Stimulated activated CD4-positive, alpha-beta T cell treated with anti-CD3 and anti-CD28 coated beads, Interleukin-4, amount 100 ng/mL, for 4 hours (primary cell): ENCODE measurements at regions not wholly inside any gene's neighbourhood (a gene's known extent, or its start where the extent isn't known, plus 50 kb on each side); places are given as distances from the start of the nearest gene placed in this dataset.
"Not testable (repeated sequence)": the region's sequence is repeated elsewhere in the genome, so short reads cannot be mapped to it uniquely, and the experiment has no call there.

Experiments
- DNase-seq, 2 experiments: peaks; one replicate each; pipeline ENCODE4 v3.0.0-alpha.2; 2020

DNA sequence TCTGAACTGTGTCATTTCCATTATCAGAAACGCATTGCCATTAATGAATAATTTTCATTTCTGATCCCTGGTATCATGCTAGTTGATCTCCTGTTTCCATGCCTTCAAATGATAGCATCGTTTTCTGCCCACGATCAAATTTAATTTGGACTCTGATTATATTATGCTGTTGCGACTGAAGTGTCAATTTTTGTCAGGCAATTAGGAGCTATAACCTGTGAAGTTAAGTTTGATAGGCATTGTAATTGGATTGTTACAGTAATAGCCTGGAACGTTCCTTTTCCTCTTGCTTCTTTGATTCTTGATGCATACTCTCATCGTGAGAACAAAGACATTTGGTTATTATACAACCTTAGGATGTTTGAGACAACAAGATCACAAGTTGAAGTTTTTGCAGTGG lies 356.3 kb downstream of the VRK1 start:
- DNase-seq, result no peak

DNA sequence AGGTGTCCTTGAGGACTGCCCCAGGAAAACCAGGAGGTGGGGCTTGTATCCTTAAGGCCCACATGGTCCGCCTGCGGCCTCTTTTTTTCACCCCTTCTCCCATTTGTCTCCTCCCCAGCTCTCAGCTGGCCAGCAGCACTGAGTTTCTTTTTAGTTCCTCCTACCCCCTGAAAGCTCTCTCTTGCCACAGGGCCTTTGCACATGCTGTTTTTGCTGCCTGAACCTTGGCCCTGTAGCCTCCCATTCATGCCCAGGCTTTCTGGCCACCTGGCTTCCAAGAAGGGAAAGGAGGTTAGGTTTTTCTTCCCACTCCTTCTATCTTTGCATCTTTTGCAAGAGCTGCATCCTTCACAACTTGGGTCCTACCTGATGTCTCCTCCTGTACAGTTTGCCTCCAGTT lies 358.1 kb downstream of the VRK1 start:
- no peak for DNase-seq

DNA sequence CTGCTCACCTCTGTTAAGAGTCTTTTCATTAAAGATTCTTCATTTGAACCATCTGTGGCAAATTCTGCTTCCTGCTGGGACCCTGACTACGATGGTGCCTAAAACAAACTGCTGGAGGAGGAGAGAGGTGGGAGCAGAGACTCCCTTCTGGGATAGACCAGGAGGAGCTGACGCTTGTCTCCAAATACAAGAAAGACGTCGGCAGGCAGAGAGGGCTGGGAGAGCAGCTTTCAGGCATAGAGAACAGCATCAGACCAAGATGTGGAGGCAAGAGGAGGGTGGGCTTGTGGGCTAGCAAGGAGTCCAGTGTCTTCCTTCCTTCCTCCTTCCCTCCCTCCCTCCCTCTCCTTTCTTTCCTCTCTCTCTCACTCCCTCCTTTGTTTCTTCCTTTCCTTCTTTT lies 358.6 kb downstream of the VRK1 start:
- no peak for DNase-seq

DNA sequence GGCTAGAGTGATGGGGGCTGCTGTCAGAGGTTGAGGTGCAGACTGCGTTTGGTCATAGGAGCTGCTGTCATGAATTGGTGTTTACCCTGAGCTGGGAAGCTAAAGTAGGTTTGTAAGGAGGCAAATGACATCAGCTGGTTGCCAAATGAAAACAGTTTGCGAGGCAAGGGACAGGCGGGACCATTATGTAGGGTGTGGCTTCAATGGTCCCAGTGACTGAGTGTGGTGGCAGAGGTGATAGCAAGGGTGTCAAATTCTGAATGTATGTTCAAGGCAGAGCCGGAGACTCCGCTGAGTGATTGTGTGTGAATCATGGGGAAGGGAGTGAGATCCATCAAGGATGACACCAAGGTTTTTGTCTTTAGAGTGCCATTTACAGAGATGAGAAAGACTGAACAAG lies 359.5 kb downstream of the VRK1 start:
- no peak for DNase-seq

DNA sequence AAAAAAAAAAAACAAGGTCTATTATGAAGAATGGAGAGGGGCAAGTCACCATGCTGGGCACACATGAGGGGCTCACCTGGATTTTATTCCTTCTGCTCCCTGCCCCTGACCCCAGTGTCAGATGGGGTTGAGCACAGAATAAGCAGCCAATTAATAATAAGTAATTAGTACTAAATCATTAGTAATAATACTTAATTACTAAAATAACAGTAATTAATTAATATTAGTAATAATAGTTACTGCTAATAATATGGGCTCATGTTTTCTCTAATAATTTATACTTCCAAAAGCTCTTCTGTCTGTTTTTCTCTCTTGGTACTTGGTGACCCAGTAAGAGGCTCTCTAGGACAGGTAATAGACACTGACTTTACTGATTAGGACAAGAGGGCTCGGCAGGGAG lies 360.9 kb downstream of the VRK1 start:
- no peak for DNase-seq

DNA sequence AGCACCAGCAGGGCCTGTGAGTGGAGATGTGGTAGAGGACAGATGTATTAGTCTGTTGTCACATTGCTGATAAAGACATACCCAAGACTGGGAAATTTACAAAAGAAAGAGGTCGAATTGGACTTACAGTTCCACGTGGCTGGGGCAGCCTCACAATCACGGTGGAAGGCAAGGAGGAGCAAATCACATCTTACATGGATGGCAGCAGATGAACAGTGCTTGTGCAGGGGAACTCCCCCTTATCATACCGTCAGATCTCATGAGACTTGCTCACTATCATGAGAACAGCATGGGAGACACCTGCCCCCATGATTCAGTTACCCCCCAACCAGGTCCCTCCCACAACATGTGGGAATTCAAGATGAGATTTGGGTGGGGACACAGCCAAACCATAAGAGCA lies 361.9 kb downstream of the VRK1 start:
- DNase-seq, result no peak

DNA sequence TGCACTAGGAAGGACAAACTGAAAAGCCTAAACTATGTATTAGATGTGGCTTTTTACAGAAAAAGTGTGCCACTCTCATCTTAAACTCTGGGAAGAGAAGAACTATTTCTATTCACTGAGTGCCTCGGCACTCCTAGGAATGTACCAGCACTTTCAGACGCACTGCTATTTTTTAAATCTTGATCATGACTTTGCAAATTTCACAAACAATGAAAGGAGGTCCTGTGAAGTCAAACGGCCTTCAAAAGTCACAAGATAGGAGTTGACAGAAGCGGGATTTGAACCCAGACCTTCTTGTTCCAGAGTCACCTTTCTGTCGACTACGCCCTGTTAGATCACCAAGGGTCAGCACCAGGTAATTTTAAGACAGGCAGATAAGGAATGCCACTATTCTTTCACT lies 365.4 kb downstream of the VRK1 start:
- DNase-seq, result no peak

DNA sequence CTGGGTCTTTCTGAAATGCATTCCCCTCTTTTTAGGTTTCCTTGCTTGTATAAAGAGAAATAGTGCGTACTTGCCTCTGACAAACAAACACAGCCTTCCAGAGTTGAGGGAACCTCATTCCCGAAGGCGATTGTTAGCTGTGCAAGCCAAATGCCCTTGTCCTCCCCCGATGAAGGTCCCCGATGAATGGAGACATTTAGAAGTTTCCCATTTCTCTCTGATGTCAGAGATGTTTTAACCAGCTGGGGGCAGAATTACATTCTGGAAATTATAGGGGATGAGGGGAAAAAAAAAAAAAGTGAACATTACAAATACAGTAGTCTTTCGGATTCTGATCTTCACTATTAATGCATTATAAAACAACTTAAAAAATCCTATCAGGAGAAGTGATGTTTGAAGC lies 366.8 kb downstream of the VRK1 start:
- DNase-seq, result no peak

DNA sequence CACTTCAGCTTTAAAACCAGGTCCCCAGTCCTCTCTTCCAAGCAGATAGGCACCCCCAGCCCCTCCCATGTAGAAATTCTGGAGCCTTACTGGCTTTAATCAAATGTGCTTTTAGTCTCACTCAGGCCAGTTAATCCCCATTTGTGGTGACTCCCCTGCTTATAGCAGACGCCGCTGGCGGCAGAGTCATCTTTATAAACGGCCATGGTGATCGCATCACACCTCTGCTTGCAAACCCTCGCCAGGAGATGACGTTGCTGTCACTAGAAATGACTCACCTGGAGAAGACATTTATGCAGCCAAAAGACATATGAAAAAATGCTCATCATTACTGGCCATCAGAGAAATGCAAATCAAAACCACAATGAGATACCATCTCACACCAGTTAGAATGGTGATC lies 369.3 kb downstream of the VRK1 start:
- no peak for DNase-seq

DNA sequence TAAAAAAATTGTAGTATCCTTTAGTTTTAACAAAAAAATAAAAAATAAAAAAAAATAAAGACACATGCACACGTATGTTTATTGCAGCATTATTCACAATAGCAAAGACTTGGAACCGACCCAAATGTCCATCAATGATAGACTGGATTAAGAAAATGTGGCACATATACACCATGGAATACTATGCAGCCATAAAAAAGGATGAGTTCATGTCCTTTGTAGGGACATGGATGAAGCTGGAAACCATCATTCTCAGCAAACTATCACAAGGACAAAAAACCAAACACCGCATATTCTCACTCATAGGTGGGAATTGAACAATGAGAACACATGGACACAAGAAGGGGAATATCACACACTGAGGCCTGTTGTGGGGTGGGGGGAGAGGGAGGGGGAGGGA lies 370.4 kb downstream of the VRK1 start:
- DNase-seq, result not testable (repeated sequence)

DNA sequence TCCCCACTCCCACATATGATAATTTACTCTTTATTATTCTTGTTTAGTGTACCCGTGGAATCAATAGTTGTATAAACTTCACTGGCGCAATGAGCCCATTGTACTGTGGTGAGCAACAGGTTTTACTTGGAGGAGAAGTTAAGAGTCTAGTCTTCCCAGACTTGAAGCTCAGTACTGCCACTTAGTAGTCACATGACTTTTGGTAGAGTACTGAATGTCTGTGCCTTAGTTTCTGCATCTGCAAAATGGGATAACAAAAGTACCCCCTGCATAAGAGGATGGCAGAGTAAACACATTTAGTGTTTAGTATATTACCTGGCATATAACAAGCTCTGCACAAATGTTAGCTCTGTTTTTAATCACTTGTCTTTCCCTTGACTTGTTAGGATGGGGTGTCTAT lies 375.5 kb downstream of the VRK1 start:
- DNase-seq, result no peak

DNA sequence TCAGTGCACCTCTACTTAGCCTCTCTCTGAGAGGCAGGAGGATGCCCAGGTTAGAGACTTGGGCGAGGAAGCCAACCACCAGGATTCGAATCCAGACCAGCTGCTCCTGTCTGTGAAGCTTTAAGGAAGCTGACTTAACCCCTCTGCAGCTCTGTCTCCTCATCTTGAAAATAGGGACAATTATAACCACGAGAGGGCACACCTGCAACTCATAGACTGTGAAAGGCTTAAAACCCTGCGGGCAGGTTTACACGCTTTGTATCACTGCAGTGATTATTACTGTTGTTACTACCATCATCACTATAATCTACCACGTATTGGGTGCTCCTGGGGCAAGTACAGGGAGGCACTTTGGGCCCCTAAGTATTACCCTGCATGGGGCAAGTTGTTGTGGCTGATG lies 379.8 kb downstream of the VRK1 start:
- peak in 1 of 2 experiments; percentile 34 for DNase-seq

DNA sequence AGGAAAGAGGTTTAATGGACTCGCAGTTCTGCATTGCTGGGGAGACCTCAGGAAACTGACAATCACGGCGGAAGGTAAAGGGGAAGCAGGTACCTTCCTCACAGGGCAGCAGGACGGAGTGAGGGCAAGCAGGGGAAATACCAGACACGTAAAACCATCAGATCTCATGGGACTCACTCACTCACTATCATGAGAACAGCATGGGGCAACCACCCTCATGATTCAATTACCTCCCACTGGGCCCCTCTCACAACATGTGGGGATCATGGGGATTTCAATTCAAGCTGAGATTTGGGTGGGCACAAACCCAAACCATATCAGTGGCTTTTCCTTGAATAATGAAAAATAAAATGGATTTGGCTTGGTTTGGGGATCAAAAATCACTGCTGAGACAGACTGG lies 380.5 kb downstream of the VRK1 start:
- no peak for DNase-seq

DNA sequence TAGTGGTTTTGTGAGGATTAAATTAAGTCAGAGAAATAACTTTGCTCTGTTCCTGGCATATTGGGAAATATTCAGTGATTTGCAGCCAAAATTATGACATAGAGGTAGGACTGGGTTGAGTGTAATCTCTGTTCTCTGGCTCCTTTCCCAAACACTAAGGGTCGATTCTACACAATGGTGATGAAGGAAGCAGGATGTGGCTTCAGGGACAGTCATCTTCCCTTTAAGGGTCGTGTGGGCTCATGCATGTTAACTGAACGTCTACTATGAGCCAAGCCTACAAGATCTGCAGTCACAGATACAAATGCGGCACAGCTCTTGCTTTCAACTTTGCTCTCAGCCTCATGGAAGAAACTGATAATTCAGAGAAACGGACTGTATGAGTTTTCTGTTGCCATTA lies 381.6 kb downstream of the VRK1 start:
- DNase-seq, result no peak

DNA sequence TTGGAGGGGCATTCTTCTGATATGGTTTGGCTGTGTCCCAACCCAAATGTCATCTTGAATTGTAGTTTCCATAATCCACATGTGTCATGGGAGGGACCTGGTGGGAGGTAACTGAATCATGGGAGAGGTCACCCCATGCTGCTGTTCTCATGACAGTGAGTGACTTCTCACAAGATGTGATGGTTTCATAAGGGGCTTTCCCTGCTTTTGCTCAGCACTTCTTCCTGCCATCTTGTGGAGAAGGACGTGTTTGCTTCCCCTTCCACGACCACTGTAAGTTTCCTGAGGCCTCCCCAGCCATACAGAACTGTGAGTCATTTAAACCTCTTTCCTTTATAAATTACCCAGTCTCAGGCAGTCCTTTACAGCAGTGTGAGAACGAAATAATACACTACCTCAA lies 382.4 kb downstream of the VRK1 start:
- DNase-seq, result peak in 1 of 2 experiments; percentile 39

DNA sequence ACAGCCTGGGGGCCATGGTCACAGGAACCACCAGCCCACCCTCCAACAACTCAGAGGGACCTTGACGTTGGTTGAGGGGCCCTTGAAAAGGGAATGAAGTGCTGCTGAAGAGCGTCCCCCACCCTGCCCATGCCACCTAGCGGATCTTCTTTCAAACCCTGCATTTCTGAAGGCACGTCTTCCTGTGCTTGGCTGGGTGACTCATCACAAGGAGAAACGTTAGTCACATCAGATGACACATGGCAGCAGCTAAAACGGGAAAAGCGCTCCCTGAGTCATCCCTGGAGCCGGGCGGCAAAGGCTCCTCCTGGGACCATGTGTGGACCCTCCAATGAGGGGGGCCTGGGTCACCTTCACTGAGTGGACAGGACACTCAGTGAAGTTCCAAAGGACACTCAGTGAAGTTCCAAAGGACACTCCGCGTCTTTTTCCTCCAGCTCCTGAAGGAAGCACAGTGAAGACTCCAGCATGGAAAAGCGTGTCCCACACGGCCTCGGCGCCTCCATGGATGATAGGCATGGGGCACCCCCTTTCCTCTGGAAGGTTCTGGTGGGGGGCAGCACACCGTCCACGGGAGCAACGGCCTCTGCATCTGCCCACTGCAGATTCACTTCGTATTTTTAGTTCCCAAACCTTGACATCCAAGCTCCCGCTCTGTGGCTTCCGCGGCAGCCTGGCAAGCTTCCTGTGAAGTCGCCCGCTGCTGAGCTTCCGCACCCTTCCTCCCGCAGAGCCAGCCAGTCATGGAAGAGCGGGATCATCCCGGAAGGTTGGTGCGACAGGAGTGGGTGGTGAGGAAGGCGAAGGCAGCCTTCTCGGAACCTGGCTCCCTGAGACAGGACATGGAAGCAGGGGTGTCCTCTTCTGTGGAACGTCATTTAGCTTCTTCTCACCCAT lies 383.4 kb downstream of the VRK1 start:
- peak in 1 of 2 experiments; percentile 20 for DNase-seq

DNA sequence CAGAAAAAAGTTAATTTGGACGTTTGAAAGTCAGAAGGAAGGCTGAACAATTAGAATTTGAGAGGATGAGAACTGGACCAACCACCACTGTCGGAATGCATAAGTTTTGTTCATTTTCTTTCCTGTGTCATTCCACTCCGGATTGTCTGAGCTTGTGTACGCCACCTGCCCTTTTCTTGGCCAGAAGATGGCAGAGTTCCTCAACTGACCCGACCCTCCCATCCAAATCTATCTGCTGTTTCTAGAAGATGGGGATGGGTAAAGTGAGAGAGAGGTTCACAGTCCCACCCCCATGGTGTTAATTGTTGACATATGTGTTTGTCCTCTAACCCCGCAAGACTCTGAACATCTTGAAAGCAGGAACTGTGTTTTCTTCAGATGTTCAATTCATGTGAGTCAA lies 388.0 kb downstream of the VRK1 start:
- DNase-seq, result peak in 1 of 2 experiments; percentile 11

DNA sequence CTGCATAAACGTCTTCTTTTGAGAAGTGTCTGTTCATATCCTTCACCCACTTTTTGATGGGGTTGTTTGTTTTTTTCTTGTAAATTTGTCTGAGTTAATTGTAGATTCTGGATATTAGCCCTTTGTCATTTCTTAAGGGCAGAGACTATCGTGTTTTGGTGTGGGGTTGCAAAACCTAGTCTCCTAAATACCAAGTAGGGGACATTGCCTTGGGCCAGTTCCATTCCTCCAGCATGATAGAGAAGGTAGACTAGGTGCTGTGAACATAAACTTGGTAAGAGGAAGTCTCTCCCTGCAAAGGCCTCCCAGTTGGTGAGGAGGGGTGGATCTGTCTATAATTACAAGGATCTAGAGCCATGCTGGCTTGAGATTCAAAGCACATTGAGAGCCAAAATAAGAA lies 390.7 kb downstream of the VRK1 start:
- DNase-seq, result no peak

DNA sequence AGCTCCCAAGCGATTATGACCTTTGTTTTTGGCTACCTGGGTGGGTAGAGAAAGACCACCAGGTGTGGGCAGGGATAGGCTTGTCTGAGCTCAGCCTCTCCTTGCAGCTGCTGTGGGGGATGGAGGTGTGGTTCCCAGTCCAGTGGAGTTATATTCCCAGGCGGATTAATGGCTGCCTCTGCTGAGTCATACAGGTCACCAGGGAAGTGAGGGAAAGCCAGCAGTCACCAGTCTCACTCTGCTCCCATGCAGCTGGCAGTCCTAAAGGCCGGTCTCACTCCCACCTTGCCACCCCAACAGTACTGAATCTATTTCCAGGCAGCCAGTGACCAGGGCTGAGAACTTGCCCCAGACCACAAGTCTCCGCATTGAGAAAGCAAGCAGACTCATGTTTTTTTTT lies 399.2 kb downstream of the VRK1 start:
- DNase-seq, result no peak

DNA sequence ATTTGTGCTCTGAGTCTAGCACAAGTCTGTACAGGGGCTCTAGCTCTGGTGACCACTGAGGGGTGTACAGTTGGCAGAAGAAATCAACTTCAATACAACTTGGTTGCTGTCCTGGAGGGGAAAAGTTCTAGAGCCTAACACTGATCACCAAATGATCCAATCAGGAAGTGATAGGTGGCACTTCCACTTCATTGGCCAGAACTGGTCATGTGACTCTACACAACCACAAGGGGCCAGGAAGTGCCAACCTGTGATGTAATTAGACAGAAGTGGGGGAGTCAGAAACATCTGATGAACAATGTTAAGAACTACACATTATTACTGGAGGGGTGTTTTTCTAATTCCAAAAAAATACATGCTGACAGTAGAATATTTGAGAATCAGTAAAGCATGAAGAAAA lies 401.6 kb downstream of the VRK1 start:
- no peak for DNase-seq

DNA sequence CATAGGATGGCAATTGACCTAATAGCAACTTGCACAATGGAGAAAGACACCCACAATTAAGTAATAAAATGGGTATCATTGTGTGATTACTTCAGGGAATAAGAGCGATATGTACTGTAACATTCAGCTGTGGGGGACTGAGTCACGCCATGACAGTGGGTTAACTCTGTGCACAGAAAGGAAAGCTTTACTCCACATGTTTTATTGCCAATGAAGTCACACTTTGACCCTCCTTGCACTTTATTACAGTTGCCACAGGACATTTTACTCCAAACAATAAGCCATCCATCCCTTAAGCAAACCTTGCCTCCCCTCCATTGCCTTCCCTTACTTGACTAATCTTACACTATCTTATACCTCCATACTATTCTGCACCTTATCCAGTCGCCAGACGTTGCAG lies 403.1 kb downstream of the VRK1 start:
- DNase-seq, result no peak

DNA sequence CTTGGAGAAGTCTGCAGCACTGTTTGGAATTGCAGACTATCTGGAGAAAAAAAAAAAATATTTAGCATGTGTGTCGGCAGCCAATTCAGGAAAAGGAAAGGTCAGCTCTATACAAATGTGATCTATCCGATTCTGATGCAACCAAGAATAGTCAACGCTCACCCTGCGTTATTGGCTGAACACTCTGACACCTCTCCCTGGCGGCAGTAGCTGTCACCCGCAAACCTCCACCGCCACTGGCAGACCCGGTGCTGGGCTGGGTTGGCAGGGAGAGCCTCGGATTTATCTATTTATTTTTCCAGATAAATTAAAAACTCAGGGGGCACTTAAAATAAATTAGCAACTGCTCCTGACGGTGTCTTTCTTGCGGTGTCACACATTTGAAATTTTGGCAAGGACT lies 409.7 kb downstream of the VRK1 start:
- DNase-seq, result no peak

DNA sequence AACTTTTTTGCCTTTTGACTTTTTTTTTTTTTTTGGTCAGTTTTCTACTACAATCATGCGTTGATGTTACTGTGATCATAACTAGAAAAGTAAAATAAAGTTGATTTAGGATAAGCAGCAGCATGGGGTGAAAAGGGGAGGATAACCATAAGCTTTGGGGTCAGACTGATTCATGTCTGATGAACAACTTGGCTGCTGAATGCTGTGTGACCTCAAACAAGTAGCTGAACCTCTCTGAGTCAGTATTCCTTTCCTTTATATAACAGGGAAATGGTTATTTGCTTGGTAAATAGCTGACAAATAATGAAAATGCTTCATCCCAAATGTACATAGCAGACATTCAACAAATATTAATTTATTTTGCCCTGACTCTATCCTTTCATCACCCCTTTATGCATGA lies 413.0 kb downstream of the VRK1 start:
- no peak for DNase-seq

DNA sequence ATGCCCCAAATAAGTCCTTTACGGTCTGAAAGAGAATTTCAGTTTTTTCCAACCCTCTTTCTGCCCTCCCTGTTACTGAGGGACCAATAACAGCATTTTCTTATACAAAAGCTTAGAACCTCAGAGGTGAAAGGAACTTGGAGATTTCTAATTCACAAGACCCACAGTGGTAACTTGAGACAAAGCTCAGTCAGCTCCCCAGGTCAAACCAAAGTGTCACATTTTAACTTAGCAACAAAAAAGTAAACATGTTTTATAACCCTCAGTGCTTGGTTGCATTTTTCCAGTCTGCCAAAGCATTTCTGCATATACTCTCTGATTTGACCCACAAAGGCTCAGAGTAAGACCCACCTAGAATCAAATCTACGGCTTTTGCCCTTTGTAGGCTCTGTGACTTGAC lies 415.2 kb downstream of the VRK1 start:
- DNase-seq, result no peak

DNA sequence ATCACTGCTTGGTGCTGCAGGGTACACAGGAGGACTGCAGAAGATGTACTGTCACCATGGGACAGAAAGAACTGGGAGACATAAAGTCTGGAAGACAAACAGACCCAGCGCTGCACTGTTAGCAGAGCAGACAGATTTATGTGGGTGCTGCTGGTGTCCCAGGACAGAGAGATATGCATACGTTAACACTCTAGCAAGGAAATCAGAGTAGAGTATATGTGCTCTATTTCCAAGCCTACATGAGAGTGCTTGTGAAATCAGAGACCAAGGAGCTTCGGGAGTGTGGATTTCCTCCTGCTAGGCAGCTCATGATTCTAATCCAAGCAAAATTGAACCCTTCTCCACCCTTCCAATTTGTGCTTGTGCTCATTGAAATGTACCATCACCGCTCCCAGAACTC lies 416.5 kb downstream of the VRK1 start:
- no peak for DNase-seq
